Astrocyte of the hippocampus (primary cell): ENCODE measurements at regions not wholly inside any gene's neighbourhood (a gene's known extent, or its start where the extent isn't known, plus 50 kb on each side); places are given as distances from the start of the nearest gene placed in this dataset.
"Not testable (repeated sequence)": the region's sequence is repeated elsewhere in the genome, so short reads cannot be mapped to it uniquely, and the experiment has no call there.

ENCODE experiments used
- DNase-seq: peaks from one replicate; pipeline ENCODE4 v3.0.0; 2011; ENCODE audit warnings: low read depth, low spot score

DNA sequence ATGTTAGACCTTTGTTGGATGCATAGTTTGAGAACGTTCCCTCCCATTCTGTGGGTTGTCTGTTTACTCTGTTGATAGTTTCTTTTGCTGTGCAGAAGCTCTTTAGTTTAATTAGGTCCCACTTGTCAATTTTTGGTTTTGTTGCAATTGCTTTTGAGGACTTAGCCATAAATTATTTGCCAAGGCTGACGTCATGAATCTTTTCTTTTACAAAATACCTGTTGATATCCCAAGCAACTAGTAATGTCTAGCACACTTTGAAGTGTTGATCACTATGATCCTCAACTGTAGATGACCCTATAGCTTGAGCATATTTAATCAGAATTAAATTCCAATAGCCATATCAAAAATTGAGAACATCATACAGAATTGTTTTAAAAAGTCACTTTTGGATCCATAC is 63.3 kb upstream of the HABP2 start:
- not testable (repeated sequence) for DNase-seq

GRCh38 chr10:113491967-113492565 is 60.8 kb upstream of the HABP2 start:
- DNase-seq, result peak; percentile 26

DNA sequence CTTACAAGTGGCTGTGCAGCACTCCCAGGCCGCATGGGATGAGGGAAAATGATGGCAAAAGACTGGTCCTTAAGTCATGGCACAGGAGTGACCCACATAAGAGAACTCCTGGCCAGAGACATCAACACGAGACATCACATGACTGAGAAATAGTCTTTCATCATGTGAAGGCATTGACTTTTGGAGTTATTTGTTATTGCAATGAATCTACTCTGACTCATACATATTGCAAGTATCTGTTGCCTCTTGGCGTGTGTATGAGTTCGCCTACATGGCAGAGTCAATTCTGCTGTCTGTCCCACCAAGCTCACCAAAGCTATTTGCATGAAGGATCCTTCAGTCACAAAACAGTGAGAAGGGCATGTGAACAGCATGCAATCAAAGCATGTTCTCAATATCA is 59.7 kb upstream of the HABP2 start:
- DNase-seq, result no peak

DNA sequence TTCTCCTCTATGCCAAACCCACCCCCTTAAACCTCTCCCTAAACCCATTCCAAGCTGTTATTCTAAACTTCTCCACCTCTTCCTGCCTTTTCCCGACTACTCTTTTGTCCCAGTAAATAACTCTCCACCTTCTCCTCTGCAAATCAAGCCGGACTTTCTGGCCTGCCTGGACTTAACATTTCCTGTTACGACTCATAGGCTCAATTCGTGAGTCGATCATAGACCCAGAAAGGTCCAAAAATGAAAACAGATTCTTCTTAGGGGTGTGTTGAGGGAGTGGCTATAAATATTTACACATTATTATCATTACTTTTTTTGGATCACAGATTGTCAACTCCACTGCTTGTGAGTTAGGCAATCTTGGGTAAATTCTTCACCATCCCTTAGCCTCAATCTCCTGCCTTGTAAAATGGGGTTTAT is 59.0 kb upstream of the HABP2 start:
- DNase-seq, result no peak

- peak; percentile 41 for DNase-seq
Measured at GRCh38 chr10:113494761-113495160, 58.1 kb upstream of the HABP2 start.

- DNase-seq, result no peak
Measured at GRCh38 chr10:113495553-113495952, 57.3 kb upstream of the HABP2 start.

DNA sequence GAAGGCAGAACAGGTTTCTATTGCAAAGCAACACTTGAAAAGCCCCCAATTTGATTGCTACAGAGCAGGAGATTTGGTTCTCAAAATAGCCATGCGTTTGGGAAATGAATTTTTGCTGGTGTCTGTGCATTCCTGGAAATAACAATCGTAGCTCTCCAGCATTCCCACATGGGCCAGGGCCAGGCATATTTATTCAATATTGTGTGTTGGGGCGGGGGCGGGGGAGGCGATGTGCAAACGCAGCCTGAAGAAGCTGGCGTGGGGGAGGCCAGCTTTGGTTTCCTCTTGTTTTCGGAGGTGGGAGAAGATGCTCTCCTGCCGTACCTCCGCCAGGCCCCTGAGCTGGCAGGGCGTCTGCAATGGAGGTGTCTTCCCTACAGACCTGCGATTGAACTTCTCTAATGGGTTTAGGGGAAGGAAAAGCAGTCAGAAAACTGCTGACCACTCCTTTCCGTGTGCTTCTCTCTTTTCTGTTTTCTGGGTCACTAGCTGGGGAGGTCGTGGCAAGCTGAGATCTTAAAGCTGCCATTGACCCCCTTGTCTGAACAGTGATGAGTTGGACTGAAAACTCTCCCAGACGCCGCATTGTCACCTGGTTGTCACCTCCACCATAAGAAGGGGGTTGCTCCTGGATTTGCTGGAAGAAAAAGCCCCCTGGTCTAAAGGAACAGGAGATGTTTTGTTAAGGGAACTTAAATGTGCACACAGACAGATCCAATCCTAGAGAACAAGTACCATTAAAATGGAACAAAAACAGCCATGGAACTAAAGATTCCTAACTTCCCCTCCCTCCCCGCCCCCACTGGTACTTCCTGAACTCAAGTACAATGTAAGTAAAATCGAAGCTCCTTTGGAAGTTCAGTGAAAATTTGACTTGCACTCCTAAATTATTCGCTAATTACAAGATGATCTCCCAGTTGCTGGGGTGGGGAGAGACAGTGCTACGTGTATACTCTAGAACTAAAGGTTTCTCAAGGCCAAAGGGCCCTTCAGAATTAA is 56.4 kb upstream of the HABP2 start:
- DNase-seq, result no peak

DNA sequence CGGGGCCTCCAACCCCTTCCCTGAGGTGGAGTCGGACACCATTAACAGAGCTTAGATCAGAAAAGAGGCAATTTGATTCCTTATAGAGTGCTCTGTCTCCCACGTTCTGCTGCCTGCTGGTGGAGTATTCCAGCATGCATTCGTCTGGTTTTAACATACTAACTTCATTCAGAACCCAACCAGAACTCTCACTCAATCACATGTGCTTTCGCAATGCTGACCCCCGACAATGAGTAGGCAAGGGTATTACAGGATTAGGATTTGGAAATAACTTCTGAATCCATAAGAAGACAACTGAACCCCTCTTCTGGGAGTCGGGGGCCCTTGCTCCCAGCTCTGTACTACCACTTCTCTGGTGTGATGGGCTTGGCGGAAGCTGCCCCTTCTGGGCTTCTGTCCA is 55.7 kb upstream of the HABP2 start:
- DNase-seq, result no peak

GRCh38 chr10:113498997-113499396 is 53.9 kb upstream of the HABP2 start:
- no peak for DNase-seq

DNA sequence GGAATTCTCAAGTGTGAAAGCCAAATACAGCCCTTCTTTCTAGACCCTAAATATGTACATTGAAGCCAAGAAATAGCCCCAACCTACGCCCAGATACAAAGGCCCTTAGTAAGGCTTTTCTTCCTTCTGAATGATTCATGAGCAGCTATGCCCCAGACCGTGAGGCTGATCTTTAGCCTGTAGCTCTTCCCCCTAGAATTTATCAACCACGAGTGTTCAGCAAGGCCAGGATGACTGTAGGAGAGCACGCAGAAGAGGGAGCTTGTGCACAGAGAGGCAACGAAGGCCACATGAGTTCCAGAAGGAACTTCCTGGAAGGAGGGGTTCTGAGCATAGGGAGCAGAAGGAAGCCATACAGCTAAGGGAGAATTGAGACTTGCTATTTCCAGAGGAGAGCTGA is 53.0 kb upstream of the HABP2 start:
- DNase-seq, result no peak

GRCh38 chr10:113501031-113501430 is 51.8 kb upstream of the HABP2 start:
- not testable (repeated sequence) for DNase-seq
